ENCODE measurements at regions not wholly inside any gene's neighbourhood (a gene's known extent, or its start where the extent isn't known, plus 50 kb on each side); places are given as distances from the start of the nearest gene placed in this dataset.

- no peak for DNase-seq
These were observed 133.2 kb downstream of the TMEM174 start for GRCh38 chr5:73306078-73306719.

- DNase-seq = no peak
These were observed 132.4 kb downstream of the TMEM174 start for GRCh38 chr5:73305386-73305785.

- DNase-seq = no peak
These were observed 131.4 kb downstream of the TMEM174 start for GRCh38 chr5:73304381-73304780.

- DNase-seq = no peak
These were observed 130.4 kb downstream of the TMEM174 start for GRCh38 chr5:73303148-73304079.

GRCh38 chr5:73302797-73303147, 129.8 kb downstream of the TMEM174 start:
- no peak for DNase-seq

- no peak for DNase-seq
These were observed 128.4 kb downstream of the TMEM174 start for GRCh38 chr5:73301208-73301901.

- DNase-seq = no peak
These were observed 127.6 kb downstream of the TMEM174 start for GRCh38 chr5:73300337-73301207.

GRCh38 chr5:73299665-73300336, 126.8 kb downstream of the TMEM174 start:
- DNase-seq = no peak

- DNase-seq = peak; percentile 32
These were observed 126.0 kb downstream of the TMEM174 start for GRCh38 chr5:73298772-73299630.

- no peak for DNase-seq
These were observed 125.3 kb downstream of the TMEM174 start for GRCh38 chr5:73298251-73298771.

GRCh38 chr5:73297430-73297829, 124.4 kb downstream of the TMEM174 start:
- DNase-seq = no peak

GRCh38 chr5:73296772-73297171, 123.8 kb downstream of the TMEM174 start:
- DNase-seq = no peak

GRCh38 chr5:73295921-73296320, 122.9 kb downstream of the TMEM174 start:
- DNase-seq = no peak

GRCh38 chr5:73295447-73295846, 122.5 kb downstream of the TMEM174 start:
- DNase-seq = no peak

GRCh38 chr5:73292816-73293459, 119.9 kb downstream of the TMEM174 start:
- no peak for DNase-seq

GRCh38 chr5:73291873-73292272, 118.9 kb downstream of the TMEM174 start:
- no peak for DNase-seq

- DNase-seq = no peak
These were observed 117.2 kb downstream of the TMEM174 start for GRCh38 chr5:73290242-73290641.

GRCh38 chr5:73288803-73289720, 116.1 kb downstream of the TMEM174 start:
- no peak for DNase-seq

- no peak for DNase-seq
These were observed 113.9 kb downstream of the TMEM174 start for GRCh38 chr5:73286896-73287295.

Measured in activated CD4-positive, alpha-beta T cell treated with anti-CD3 and anti-CD28 coated beads, Interleukin-2, Interleukin-6, amounts not matched to agents 100 ng/mL and 50 ng/mL, durations not matched to agents 16 hours and 8 hours (primary cell).